Activated T-cell treated with anti-CD3 and anti-CD28 coated beads, Interleukin-2, amount 50 U/mL, for 72 hours (primary cell): ENCODE measurements at regions not wholly inside any gene's neighbourhood (a gene's known extent, or its start where the extent isn't known, plus 50 kb on each side); places are given as distances from the start of the nearest gene placed in this dataset.

Experiments used
- ATAC-seq, 2 donors: fragments of 150-1000 bp; cut with Tn5 transposase; replicated peaks in 1 of 2; 2 replicates each; pipeline ENCODE4 v1.10.0; 2021; ENCODE audit warnings: moderate library complexity in 2 of 2, mild to moderate bottlenecking in 1 of 2
- DNase-seq, 2 donors: peaks; one replicate each; pipeline ENCODE4 v3.0.0; 2021 to 2022; ENCODE audit warnings: mixed read lengths in 1 of 2
- H3K27ac Mint-ChIP-seq: one replicate; pipeline ENCODE4 v1.8.0; 2022; ENCODE audit warnings: mild to moderate bottlenecking, moderate library complexity, mixed read lengths
- H3K27me3 Mint-ChIP-seq: one replicate; pipeline ENCODE4 v1.8.0; 2022; ENCODE audit warnings: low read depth, mixed read lengths
- H3K36me3 Mint-ChIP-seq, 2 donors: one replicate each; pipeline ENCODE4 v1.8.0; 2022; ENCODE audit warnings: mixed read lengths in 2 of 2, mild to moderate bottlenecking in 1 of 2; ENCODE audit not compliant: insufficient read depth in 2 of 2
- H3K4me1 Mint-ChIP-seq: one replicate; pipeline ENCODE4 v1.8.0; 2022; ENCODE audit warnings: low read depth, mixed read lengths
- H3K4me3 Mint-ChIP-seq, 2 donors: one replicate each; pipeline ENCODE4 v1.8.0; 2022; ENCODE audit warnings: mild to moderate bottlenecking in 2 of 2, mixed read lengths in 2 of 2, moderate library complexity in 2 of 2
- H3K9me3 Mint-ChIP-seq, 2 donors: one replicate each; pipeline ENCODE4 v1.8.0; 2022; ENCODE audit warnings: mixed read lengths in 2 of 2

DNA sequence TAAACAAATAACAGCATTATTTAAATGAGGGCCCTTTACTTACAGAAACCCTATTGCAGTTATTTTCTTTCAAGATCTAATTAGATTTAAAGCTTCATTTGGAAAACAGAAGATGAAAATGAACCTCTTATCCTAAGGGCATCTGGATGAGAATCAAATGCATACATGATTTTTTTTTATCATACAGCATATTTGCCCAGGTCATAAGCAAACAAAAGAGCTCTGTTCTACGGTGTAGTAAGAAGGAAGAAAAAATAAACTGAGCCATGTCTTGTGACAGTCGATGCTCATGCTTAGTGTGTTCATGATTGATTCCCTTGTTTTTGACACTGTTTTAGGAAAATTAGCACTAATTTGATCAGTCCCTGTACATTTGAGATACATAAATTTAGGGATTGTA is 202.6 kb upstream of the RNF32 start:
- Mint-ChIP-seq H3K4me1 (no peaks in the 10 kb centered on the region), H3K36me3 (no peaks in the 10 kb centered on the region), H3K27me3 (peaks cover 7% of the 10 kb centered on the region), H3K9me3 (no peaks in the 10 kb centered on the region), H3K27ac (no peak overlapping the region), H3K4me3 (no peak overlapping the region)
- ATAC-seq (no peak), DNase-seq (no peak)

DNA sequence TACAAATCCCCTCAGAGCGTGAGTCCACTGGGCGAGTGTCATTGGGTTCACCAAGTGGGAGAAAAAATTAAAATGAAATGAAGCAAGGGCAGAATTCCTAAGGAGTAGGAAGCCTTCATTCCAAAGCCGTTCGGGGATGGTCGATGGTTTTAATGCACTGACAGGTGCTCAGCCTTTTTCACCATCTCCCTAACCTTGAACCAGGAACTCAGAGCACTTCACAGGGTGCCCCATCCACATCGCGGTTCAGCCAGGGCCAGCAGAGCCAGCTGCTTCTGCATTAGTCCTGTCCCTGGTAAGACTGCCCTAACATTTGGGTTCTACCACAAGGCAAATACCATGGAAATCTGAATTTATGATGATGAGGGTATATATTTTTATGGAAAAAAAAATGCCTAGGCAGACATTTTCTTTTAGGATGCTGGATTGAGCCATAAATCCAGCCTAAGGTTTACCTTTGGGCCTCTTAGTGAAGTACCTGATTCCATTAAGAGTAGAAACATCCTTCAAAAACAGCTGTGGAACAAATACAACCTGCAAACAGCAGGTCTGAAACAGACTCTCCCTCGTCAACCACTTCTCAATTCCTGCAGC is 203.5 kb upstream of the RNF32 start:
- no peaks in the 10 kb centered on the region for H3K4me1 Mint-ChIP-seq
- H3K4me3 Mint-ChIP-seq, result no peak overlapping the region
- no peaks in the 10 kb centered on the region for H3K36me3 Mint-ChIP-seq
- H3K9me3 Mint-ChIP-seq, result no peaks in the 10 kb centered on the region
- DNase-seq (no peak), ATAC-seq (no peak)
- peaks cover 7% of the 10 kb centered on the region for H3K27me3 Mint-ChIP-seq
- H3K27ac Mint-ChIP-seq, result no peak overlapping the region

DNA sequence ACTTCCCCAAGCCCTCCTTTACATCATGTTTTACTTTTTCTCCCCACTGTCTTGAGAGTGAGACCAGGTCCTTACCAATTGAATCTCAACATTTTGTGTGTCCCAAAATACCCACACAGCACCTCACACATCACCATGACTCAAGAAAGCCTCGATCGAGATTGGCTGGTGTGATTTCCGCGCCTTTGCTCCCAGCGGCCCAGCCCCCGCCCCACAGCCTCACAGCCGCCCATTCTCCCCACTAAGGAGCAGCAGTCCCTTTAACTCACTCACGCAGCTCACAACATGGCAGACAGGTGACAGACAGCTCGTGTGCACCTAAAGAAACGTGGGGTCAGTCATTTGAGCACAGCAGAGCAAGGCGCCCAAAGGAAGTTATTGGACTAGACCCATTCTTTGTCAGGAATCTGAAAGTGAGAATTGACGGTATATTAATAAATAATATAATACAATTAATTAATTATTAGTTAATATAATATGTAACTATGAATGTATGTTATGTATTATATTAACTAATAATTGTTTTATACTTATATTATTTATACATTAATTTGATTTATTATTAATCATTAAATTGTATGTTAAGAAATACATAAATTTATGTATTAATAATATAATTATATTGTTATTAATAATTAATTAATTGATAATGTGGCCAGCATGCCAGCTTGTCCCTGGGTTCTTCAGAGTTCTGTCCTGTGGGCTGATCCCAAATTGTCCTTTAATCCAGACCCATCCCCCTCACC is 204.9 kb upstream of the RNF32 start:
- H3K27ac Mint-ChIP-seq, result no peak overlapping the region
- no peaks in the 10 kb centered on the region for H3K9me3 Mint-ChIP-seq
- ATAC-seq, result no peak
- H3K4me3 Mint-ChIP-seq, result no peak overlapping the region
- H3K4me1 Mint-ChIP-seq, result no peaks in the 10 kb centered on the region
- peaks cover 7% of the 10 kb centered on the region for H3K27me3 Mint-ChIP-seq
- DNase-seq, result no peak
- H3K36me3 Mint-ChIP-seq, result no peaks in the 10 kb centered on the region

DNA sequence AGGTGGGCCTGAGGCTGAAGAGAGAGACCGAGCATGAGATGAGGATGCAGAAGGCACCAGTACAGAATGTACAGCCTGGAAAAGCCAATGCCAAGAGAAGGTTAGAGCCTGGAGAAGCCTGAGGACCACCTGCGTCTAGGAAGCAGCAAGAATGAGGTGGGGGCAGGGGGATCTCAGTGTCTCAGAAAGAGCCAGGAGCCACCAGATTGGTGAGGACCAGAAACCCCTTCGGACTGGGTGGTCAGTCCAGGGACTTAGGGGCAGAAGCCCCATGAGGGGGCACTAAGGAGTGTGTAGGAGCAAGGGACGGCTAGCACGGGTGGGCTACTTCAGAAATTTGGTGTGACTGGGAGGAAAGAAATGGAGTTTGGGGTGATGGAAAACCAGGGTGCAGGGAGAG is 205.9 kb upstream of the RNF32 start:
- no peak for ATAC-seq
- DNase-seq, result no peak
- no peaks in the 10 kb centered on the region for H3K4me1 Mint-ChIP-seq
- no peaks in the 10 kb centered on the region for H3K36me3 Mint-ChIP-seq
- H3K27ac Mint-ChIP-seq, result no peak overlapping the region
- no peaks in the 10 kb centered on the region for H3K9me3 Mint-ChIP-seq
- H3K4me3 Mint-ChIP-seq, result no peak overlapping the region
- H3K27me3 Mint-ChIP-seq, result peaks cover 7% of the 10 kb centered on the region

DNA sequence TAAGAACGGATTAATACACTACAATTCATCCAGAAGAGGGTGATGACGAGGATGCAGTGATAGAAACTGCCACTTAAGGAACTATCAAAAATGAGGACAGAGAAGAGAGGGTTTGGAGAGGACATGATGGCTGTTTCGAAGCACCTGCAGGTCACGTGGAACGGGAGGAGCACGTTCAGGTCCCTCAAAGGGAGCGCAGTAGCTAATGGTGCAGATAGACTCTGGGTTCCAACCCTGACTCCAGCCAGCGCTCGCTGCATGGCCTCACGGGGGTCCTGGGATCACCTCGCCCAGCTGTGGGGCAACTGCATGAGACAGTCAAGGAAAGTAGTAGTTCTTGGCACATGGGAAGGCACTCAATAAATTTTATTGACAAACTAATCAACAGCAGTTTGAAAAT is 208.6 kb upstream of the RNF32 start:
- no peaks in the 10 kb centered on the region for H3K9me3 Mint-ChIP-seq
- no peaks in the 10 kb centered on the region for H3K4me1 Mint-ChIP-seq
- H3K27ac Mint-ChIP-seq, result no peak overlapping the region
- no peak for ATAC-seq
- no peak overlapping the region for H3K4me3 Mint-ChIP-seq
- no peaks in the 10 kb centered on the region for H3K36me3 Mint-ChIP-seq
- no peak for DNase-seq
- peaks cover 7% of the 10 kb centered on the region for H3K27me3 Mint-ChIP-seq

DNA sequence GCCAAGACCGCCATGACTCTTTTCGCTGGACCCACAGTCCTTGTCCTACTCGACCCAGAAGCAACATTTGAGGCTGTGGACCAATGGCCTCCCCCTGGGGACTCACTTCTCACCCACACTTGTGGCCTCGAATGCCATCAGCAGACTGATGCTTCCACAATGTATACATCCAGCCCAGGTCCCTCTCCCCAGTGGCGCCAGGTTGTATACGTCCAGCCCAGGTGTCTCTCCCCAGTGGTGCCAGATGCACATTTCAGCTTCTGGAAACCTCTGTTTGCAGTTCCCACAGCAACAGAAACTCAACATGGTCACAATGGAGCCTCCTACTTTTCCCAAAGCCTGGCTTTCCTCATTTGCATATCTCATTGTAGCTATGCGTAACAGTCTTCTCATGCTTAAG is 210.5 kb upstream of the RNF32 start:
- Mint-ChIP-seq H3K9me3 (no peaks in the 10 kb centered on the region), H3K4me1 (no peaks in the 10 kb centered on the region), H3K27me3 (peaks cover 7% of the 10 kb centered on the region), H3K36me3 (no peaks in the 10 kb centered on the region), H3K27ac (no peak overlapping the region), H3K4me3 (no peak overlapping the region)
- ATAC-seq (no peak), DNase-seq (no peak)

DNA sequence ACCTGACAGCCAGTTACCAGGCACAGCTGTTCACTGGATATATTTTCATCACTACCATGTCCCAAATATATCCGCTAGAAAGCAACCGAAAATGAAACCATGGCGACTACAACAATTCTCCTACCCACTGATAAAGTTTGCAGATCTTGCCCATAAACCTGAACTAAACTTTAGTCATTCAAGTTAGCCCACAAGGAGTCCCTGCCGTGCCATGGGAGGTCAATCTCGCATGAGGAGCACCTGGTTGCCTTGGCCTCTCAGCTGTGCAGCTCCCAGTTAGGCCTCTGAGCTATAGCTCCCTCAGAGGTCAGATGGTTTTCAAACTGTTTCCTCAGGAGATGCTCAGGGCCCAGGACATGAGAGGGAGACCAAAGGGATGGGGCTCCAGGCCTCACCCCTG is 211.1 kb upstream of the RNF32 start:
- Mint-ChIP-seq H3K27ac (no peak overlapping the region), H3K4me3 (no peak overlapping the region), H3K36me3 (no peaks in the 10 kb centered on the region), H3K9me3 (no peaks in the 10 kb centered on the region), H3K4me1 (no peaks in the 10 kb centered on the region), H3K27me3 (peaks cover 7% of the 10 kb centered on the region)
- DNase-seq, result no peak
- no peak for ATAC-seq

DNA sequence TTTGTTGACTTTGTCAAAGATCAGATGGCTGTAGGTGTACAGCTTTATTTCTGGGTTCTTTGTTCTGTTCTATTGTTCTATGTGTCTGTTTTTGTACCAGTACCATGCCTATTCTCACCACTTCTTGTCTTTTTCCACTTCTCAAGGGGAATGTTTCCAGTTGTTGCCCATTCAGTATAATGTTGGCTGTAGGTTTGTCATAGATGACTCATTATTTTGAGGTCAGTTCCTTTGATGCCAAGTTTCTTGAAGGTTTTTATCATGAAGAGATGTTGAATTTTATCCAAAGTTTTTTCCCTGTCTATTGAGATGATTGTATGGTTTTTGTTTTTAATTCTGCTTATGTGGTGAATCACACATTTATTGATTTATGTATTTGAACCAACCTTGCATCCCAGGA is 216.7 kb upstream of the RNF32 start:
- ATAC-seq, result no peak

DNA sequence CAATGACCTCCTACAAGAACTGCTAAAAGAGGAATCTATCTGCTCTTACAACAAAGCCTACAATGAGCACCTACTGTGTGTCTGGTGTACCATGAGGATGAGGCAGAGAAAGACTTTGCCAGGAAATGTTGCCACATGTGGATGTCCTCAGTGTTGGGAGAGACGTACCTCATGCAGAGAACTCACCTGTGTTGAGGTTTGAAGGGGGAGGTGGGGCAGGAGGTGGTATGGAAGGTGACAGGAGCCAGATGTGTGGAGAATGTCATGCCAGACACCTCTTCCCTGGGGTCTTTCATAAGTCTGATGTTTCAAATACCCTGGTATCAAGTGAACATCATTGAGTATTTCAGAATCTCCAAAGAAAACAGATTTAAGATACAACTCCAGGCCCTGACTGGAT is 220.1 kb upstream of the RNF32 start:
- H3K4me1 Mint-ChIP-seq, result no peaks in the 10 kb centered on the region
- no peak for ATAC-seq
- no peak overlapping the region for H3K4me3 Mint-ChIP-seq
- no peak overlapping the region for H3K27ac Mint-ChIP-seq
- H3K36me3 Mint-ChIP-seq, result no peaks in the 10 kb centered on the region
- DNase-seq, result no peak
- peaks cover 0 to 2% of the 10 kb centered on the region in 2 donors for H3K9me3 Mint-ChIP-seq
- peaks cover 3% of the 10 kb centered on the region for H3K27me3 Mint-ChIP-seq

More for the DNA sequence above, 216.7 kb upstream of the RNF32 start:
- Mint-ChIP-seq H3K27me3 (no peaks in the 10 kb centered on the region), H3K4me1 (no peaks in the 10 kb centered on the region), H3K27ac (no peak overlapping the region), H3K36me3 (no peaks in the 10 kb centered on the region), H3K4me3 (no peak overlapping the region), H3K9me3 (peaks cover 0 to 2% of the 10 kb centered on the region in 2 donors)
- no peak for DNase-seq

DNA sequence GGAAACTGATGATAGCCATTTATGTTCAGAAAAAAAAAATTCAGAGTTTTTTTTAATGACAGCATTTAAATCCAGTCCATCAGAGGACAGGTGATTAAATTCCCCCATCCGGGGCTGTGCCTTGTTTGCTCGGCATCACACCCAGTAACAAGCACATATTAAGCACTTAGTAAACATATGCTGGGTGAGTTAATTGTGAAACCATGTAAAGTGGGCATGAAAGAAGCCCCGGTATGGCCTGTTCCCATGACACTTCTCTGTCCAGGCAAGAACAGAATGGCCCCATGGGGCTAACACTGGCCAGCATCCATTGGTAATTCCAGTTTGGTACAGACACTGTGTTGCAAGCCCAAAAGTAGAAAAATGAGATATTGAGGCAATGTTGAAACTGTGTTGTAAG is 220.8 kb upstream of the RNF32 start:
- no peak overlapping the region for H3K4me3 Mint-ChIP-seq
- DNase-seq (no peak), ATAC-seq (no peak)
- peaks cover 6% of the 10 kb centered on the region for H3K27me3 Mint-ChIP-seq
- peaks cover 0 to 2% of the 10 kb centered on the region in 2 donors for H3K9me3 Mint-ChIP-seq
- H3K36me3 Mint-ChIP-seq, result no peaks in the 10 kb centered on the region
- H3K27ac Mint-ChIP-seq, result no peak overlapping the region
- no peaks in the 10 kb centered on the region for H3K4me1 Mint-ChIP-seq

DNA sequence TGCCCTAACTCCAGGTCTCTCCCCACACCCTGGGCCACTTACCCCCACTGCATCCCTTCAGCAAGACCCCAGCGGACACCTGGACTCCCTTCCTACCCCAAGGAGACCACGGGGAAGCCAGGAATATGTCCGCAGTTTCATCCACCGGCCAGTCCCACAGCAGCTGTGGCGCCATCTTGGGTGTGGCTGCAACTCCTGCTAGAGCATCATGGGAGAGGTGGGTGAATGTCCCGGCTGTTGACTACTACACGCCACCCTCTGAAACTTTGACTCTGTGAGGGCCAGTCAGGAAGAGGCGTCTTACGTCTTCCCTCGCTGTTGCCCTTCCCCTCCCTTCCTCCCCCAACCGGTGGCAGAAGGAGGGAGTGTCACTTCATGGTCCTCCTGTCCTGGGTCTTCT is 238.3 kb upstream of the RNF32 start:
- no peak for DNase-seq
- Mint-ChIP-seq H3K9me3 (peaks cover 0 to 2% of the 10 kb centered on the region in 2 donors), H3K27me3 (peaks cover 2% of the 10 kb centered on the region), H3K4me1 (no peaks in the 10 kb centered on the region), H3K27ac (no peak overlapping the region), H3K4me3 (no peak overlapping the region), H3K36me3 (no peaks in the 10 kb centered on the region)
- ATAC-seq, result no peak

DNA sequence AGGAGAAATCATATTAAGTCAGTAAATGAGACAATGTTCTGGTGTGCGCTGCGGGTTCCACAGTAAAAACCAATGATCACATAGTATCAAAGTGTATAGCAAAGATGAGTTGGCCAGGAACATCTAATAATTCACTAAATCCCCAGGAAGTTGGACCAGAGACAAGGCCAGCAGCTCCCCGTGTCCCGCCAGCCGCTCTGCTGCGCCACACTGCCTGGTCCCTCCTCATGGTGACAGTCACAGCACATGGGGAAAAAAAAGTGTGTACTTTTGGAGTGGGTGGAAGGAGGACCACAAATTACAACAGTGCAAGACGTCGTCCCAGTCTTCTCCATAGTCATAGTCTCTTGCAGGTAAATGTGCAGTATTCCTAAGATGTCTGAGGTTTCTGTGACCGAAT is 239.0 kb upstream of the RNF32 start:
- no peak for DNase-seq
- no peaks in the 10 kb centered on the region for H3K36me3 Mint-ChIP-seq
- no peak overlapping the region for H3K27ac Mint-ChIP-seq
- no peak overlapping the region for H3K4me3 Mint-ChIP-seq
- peaks cover 0 to 2% of the 10 kb centered on the region in 2 donors for H3K9me3 Mint-ChIP-seq
- no peaks in the 10 kb centered on the region for H3K4me1 Mint-ChIP-seq
- peaks cover 5% of the 10 kb centered on the region for H3K27me3 Mint-ChIP-seq
- ATAC-seq, result no peak

DNA sequence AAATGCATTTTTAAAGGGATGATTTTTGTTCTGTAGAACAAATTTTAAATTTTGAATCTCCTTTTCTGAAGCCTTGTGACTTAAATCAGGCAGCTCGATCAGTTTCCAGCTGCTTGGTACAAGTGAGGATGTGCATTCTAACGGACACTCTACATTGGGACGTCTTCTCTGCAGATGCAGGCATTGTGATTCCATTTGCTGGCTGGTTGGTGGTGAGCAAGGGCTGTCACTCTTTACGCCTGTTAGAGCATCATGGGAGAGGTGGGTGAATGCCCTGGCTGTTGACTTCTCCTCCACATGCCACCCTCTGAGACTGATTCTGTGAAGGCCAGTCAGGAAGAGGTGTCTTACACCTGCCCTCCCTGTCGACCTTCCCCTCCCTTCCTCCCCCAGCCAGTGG is 240.5 kb upstream of the RNF32 start:
- Mint-ChIP-seq H3K27me3 (peaks cover 5% of the 10 kb centered on the region), H3K36me3 (no peaks in the 10 kb centered on the region), H3K9me3 (peaks cover 0 to 2% of the 10 kb centered on the region in 2 donors), H3K4me3 (no peak overlapping the region), H3K27ac (no peak overlapping the region), H3K4me1 (no peaks in the 10 kb centered on the region)
- DNase-seq (no peak), ATAC-seq (no peak)

DNA sequence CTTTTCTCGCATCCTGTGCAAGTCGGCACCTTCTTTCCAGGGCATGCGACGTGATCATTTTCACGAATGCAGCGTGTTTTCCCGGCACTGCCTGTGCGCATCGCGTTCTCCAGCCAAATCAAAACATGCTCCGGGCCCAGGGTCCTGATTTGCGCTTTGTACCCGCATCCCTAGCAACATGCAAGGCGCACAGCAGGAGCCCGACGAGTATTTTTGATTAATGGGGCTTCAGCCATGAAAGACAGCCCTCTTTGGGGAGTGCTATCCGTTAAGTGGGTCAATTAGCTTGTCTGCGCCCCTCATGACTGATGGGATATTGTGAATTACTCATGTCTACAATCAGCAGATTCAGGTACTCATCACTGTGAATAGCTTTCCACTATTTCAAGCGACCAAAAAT is 243.3 kb upstream of the RNF32 start:
- no peaks in the 10 kb centered on the region for H3K36me3 Mint-ChIP-seq
- H3K9me3 Mint-ChIP-seq, result no peaks in the 10 kb centered on the region
- H3K4me1 Mint-ChIP-seq, result no peaks in the 10 kb centered on the region
- H3K27ac Mint-ChIP-seq, result no peak overlapping the region
- H3K4me3 Mint-ChIP-seq, result no peak overlapping the region
- ATAC-seq (no peak), DNase-seq (no peak)
- peaks cover 5% of the 10 kb centered on the region for H3K27me3 Mint-ChIP-seq
